OCI-M2 (cell line): ENCODE measurements at regions not wholly inside any gene's neighbourhood (a gene's known extent, or its start where the extent isn't known, plus 50 kb on each side); places are given as distances from the start of the nearest gene placed in this dataset.
"Not testable (repeated sequence)": the region's sequence is repeated elsewhere in the genome, so short reads cannot be mapped to it uniquely, and the experiment has no call there.

Source experiments
- DNase-seq: peaks from one replicate; lab custom pipeline; 2025; ENCODE audit not compliant: unreplicated experiment; lab: John Stamatoyannopoulos, UW

DNA sequence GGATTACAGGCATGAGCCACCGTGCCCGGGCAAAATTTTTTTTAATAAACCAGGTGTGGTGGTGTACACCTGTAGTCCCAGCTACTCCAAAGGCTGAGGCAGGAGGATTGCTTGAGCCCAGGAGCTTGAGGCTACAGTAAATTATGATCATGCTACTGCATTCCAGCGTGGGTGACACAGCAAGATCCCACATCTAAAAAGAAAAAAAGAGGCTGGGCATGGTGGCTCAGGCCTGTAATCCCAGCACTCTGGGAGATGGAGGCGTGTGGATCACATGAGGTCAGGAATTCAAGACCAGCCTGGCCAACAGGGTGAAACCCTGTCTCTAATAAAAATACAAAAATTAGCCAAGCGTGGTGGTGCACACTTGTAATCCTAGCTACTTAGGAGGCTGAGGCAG, 125.6 kb downstream of the ZNF281 start:
- DNase-seq = not testable (repeated sequence)

DNA sequence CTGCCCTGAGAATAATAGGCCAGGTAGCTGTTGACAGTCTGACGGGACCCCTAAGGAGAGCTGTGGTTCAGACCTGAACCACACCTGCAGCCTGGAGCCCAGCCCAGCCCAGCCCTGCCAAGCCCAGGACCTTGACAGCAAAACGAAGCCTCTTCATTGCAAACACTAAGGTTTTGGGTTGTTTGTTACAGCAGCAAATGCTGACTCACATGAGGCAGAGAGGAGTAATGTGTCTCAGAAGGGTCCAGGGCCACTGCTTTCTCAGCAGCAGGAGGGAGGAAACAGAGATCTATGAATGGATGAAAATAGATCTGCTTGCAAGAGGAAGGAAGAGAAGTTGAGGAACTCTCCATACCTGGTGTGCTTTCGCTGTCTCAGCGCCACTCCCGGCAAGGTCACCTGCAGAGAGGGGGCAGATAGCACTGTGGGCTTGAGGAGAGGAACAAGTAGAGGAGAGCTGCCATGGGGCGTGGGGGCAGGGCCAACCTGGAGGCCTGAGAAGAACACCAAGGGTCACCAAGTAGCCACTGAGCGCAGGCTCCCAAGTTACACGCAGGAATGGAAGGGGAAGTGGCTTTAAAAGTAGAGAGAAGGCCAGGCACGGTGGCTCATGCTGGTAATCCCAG, 127.2 kb downstream of the ZNF281 start:
- no peak for DNase-seq

DNA sequence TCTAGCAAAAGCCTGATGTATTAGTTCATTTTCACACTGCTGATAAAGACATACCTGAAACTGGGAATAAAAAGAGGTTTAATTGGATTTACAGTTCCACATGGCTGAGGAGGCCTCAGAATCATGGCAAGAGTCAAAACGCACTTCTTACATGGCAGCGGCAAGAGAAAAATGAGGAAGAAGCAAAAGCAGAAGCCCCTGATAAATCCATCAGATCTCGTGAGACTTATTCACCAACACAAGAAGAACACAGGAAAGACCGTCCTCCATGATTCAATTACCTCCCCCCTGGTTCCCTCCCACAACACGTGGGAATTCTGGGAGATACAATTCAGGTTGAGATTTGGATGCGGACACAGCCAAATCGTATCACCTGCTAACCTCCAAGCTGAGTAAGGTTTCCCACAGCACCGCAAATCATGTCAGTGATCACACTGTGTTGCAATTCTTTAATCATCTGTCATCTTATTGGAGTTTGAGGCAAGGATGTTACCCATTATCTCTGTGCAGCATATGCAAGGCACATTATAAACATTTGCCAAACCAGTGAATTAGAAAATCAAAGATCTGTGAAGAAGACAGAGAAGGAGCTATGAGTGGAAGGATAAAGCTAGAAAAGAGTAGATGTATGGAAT, 128.5 kb downstream of the ZNF281 start:
- no peak for DNase-seq

DNA sequence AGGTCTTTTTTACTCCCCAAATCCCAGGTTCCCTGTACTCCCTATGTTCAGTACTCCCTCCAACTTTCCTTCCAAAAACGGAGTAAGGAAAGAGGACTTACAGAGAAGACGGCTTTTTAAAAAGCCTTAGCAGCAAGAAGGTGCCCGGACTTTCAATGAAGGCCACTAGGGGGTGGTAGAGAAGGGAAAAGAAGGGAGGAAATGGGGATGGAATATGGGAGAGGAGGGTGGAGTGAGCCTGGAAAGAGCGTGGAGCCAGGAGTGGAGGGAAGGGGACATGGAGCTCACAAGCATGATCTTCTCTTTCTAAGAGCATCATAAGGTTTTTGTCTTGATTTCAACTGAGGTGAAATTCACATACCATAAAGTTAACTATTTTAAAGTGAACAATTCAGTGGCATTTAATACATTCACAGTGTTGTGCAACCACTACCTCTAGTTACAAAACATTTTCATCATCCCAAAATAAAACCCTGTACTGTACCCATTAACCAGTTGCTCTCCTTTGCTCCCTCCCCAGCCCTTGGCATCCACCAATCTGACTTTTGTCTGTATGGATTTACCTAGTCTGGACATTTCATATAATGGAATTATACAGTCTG, 129.9 kb downstream of the ZNF281 start:
- DNase-seq = no peak

DNA sequence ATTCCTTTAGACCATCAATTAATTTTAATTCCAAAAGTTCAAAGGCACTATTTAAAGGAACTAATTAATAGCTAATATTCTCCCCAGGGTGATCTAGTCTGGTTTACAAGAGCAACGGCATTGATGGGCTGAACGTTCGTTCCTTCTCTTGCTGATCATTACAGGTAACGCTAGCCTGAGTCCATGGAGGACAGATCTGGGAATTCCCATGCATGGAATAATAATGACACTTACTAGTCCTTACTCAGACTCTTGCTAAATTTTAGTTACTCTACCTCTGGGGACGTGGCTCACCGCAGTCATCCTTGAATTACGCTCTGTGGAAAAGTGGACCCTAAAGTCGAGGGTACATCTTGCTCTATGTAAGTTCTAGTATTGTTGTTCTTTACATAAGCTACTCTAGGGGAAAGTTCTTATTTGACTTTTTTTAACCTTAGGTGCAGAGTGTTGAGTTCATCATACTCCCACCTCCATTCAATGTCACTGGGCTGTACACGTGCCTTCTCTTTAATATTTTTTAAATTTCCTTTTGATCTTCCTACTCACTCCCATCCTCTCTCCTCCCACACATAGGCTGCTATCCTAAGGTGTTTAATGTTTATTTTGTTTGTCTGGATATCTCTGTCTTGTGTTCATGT, 133.9 kb downstream of the ZNF281 start:
- DNase-seq = no peak

DNA sequence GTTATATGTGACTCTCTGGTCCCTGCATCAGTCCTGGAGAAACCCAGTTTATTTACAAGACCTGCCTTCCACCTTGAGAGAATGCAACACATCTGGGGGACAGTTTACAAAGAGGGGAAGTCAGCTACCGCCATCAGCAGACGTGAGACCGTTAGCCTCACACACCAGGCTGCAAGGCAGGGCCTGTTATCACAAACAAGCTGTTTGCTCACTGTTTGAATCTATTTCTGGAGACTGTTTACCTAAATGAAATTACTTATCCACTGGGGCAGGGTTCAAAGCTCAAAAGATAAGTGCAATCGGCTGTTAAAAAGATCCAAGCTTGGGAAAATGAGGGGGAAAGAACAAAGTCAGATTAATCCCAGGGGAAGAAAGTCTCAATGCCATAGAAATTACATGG, 134.4 kb downstream of the ZNF281 start:
- DNase-seq = peak; percentile 42

DNA sequence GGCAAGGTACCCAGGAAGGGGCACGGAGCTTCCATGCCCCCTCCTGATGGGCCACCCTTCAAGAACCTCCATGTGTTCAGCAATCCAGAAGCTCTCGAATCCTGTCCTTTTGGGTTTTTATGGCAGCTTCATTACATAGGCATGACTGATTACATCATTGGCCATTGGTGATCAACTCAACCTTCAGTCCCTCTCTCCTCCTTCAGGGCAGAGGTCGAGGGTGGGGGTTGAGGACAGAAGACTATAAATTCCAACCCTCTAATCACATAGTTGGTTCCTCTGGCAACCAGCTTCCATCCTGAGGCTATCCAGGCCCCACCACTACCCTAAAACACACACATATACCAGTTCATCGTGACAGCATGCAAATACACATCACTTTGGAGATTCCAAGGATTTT, 135.7 kb downstream of the ZNF281 start:
- DNase-seq = no peak

DNA sequence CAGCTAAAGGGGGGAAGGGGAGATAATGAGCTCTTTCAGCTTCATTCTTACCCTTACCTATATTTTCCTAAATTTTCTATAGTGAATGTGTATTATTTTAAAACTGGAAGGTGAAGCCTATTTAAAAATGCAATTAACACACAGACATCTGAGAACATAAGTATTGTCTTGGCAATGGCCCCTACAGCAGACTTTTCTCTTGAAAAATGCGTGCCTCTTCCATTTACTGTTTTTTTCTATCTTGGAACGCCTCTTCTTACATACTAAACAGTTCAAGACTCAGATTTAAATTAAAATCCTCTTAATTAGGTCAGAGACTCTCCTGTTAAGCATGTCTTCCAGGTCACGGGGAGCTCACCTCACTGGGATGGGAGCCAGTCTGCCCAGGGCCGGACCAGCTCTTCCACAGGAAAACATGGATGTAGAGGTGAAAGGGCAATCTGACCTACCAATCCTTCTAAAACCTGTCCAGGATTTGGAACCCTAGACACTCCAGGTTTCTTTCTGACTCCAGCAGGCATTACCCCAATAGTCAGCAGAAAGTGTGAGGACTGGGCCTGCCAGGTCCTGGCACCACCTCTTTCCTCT, 137.3 kb downstream of the ZNF281 start:
- no peak for DNase-seq

DNA sequence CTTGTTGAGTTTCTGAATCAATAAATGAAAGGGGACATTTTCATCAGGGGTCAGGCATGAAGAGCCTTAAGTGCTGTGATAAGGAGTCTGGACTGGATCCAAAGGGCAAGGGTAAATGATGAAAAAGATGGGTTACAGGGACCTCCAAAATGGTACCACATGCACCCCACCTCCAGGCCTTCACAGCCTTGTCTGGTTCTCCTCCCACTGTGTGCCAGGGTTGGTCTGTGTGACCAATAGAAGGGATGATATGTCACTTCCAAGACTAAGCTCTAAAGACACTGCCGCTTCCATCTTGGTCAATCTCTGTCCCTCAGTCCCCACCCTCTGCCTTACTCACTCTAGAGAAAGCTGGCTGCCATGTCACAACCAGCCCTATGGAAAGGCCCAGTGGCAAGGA, 140.6 kb downstream of the ZNF281 start:
- no peak for DNase-seq

DNA sequence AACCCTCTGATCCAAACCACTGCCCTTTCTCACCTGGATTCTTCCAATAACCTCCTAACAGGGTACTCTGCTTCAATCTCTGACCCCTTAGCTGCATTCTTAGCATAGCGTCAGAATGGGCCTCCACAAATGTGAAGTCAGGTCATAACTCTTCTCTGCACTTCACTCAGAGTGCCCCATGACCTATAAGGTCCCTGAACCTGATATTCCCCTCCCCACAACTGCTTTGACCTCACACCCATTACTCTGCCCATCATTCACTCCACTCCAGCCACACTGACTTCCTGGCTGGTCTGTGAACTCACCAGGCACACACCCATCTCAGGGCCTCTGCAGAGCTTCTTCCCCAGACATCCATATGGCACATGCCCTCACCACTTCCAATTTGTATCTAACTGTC, 141.9 kb downstream of the ZNF281 start:
- DNase-seq = no peak

DNA sequence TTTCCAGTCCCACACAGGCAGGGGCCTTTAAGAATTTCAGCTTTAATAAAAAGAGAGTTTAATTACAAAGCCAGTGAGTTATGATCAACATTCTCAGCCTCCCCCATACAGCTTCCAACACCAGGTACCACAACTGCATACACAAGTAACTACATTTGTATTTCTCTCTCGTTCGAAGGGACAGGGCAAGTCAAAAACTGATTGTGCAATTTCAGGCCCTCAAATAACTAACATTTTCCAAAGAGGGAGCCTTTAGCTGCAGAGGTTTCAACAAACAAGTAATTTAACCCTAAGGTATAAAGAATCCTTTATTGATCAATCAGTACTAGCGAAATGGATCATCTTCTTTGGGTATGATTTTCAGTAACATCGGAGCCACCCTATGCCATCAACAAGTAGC, 142.4 kb downstream of the ZNF281 start:
- no peak for DNase-seq

DNA sequence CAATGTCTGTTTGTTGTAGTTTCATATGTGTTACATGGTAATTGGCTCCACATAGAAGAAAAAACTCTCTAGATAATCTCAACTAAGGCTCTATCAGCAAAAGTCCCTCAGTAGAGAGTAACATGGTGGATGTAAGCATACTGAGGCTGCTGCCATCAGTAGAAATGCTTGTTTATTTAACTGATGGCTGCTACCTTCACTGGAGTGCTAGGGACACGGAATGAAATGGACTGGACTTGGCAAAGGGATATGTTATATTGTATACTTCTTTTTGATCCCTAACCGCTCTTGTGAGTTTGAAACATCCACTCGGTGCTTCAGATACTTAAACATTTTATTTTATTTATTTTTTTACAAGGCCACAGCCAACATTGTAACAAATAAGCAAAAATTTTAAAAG, 143.0 kb downstream of the ZNF281 start:
- DNase-seq = no peak

DNA sequence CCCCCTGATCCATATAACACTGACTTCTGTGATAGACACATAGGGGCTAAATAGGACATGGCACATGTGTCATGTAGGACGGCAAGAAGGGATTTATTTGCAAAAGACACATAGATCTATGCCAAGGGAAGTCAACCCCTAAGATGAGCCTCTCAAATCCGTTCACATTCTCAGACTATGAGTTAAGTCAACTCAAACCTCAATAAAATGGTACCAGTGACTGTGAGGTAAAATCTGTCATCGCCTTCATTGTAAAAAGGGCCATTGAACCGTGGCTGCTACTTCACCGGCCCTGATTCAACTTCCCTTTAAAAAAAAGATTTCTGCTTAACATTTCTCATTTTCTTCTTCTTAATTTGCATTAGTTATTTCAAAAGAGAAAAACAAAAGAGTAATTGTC, 144.0 kb downstream of the ZNF281 start:
- DNase-seq = no peak

DNA sequence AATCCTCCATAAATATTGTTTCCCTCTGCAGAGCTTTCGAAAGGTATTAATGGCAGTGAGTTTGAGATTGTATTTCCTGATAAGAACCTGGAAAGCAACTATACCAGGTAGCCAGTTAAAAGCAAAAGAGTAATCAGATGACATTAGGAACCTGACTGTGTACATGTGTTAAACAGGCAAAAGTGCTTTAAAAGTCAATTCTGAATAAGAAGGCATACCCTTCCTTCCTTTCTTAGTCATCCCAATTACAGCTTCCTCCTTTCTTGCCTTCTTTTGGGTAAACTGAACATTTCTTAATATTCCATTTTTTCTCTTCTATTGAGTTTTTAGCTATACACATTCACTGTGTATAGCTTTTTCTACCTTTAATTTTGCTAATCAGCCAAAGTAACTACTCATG, 144.7 kb downstream of the ZNF281 start:
- no peak for DNase-seq

DNA sequence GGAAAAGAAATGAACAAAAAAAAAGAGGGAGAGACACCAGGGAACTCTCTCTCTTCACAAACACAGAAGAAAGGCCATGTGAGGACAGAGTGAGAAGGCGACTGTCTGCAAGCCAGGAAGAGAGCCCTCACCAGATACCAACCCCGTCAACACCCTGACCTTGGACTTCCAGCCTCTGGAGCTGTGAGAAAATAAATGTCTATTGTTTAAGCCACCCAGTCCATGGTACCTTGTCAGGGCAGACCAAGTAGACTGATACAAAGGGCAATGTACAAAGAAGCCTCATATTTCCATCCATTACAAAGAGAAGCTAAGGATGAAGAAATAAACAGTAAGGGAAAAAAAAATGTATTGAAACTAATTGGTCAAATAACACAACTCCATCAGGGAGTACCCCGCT, 146.6 kb downstream of the ZNF281 start:
- no peak for DNase-seq

DNA sequence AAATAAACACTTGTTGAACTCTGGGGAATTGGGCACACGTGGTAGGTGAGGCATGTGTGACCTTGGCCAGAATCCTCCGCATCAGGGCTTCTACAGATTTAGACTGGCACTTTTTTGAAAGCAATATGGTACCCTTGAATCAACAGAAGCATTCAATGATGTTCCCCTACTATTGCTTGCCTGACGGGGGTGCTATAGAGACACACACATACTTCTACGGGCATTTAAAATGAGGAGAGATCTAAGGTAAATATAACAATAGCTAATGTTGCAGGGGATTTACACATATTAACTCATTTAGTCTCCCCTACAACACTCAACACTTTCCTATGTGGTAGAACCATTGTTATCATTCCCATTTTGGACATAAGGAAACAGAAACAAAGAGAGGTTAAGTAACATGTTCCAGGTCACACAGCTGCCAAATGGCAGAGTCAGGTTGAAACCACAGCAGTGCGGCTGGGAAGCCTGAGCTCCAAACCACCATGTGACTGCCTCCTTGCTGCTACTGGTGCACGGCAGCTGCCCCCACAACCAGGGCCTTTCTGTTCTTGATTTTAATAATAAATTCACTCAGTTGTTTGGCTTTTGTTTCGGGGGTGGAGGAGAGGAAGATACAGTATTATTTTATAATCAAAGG, 147.4 kb downstream of the ZNF281 start:
- DNase-seq = no peak

DNA sequence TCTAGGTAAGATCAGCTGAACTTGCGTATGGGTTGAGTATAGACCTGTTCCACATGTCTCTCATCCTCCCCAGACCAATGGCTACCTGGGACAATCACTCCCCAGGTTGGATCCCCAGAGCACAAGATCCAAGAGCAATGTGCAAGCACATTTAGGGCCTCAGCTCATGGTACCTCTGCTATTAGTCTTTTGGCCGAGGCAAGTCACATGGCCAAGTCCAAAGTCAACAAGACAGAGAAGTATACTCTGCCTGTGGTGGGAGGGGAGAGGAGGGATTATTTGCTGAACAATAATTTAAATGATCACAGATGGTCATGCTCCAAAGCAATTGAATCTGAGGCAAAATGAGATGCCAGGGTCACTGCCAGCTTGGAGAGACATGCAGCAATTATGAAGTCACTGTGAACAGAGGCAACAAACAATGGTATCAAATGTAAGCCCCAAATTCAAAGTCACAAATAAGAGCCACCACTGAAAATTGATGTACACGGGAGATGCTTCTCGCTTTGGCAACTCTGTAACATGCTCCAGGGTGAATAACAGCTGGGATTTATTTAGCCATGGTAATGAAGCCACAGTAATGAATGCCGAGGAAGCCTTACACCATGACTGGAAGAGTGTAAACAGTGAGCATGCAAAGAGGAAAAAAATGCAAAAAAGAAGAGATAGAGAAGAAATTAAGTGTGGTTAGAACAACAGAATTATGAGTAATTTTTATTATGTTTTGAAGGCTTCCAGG, 149.1 kb downstream of the ZNF281 start:
- DNase-seq = no peak

DNA sequence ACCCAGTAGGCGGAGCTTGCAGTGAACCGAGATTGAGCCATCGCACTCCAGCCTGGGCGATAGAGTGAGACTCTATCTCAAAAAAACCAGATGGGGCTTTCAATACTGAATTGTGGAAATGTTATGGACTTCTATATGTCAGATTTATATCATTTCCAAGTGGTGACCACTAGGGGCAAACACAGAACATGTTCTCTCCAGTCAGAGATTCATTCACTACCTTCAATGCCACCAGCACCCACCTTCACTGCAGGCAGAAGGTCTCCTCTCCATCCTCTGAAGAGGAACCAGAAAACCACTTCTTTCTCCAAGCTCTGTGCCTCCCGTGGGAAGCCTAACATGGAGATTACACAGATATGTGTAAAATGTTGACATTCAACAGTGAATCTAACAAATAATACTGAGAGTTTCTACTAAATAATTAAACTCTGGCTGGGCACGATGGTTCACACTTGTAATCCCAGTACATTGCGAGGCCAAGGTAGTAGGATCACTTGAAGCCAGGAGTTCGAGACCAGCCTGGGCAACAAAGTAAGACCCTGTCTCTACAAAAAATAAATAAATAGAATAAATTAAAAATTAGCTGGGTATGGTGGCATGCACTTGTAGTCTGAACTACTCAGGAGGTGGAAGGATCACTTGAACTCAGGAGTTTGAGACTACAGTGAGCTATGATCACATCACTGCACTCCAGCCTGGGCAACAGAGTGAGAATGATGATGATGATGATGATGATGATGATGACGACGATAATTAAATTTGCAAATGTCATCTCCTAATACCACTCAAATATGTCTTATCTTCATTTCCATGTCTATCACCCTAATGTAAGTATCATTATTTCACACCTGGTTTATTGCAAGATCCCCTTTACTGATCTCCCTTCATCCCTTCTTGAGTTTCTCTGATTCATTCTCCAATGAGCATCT, 151.1 kb downstream of the ZNF281 start:
- no peak for DNase-seq

DNA sequence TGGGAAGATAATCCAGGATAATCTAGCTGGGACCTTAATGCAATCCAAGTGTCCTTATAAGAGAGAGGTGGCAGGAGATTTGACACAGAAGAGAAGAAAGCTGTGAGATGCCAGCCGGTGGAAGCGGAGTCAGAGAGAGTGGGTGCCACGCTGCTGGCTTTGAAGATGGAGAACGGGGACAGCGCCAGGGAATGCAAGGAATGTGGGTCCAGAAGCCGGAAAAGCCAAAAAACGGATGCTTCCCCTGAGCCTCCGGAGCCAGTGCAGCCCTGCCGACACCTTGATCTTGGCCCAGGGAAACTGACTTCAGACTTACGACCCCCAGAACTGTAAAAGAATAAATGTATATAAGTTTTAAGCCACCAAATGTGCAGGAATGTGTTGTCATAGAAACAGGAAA, 152.6 kb downstream of the ZNF281 start:
- no peak for DNase-seq

DNA sequence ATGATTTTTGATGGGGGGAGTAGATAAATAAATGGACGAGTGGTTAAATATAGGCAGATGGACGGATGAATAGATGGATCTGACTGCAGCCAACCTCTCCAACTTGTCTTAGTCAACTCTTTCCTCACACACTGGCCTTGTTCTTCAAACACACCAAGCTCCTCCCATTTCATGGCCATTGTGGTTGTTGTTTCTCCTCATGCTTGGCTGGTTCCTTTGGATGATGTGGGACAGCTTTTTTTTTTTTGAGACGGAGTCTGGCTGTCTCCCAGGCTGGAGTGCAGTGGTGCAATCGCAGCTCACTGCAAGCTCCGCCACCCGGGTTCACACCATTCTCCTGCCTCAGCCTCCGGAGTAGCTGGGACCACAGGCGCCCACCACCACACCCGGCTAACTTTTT, 155.2 kb downstream of the ZNF281 start:
- DNase-seq = not testable (repeated sequence)
